IPS-18c (cell line): ENCODE measurements at regions not wholly inside any gene's neighbourhood (a gene's known extent, or its start where the extent isn't known, plus 50 kb on each side); places are given as distances from the start of the nearest gene placed in this dataset.

Experiments
- H3K4me3 ChIP-seq: 2 replicates; pipeline ENCODE4 v1.7.0; 2013; ENCODE audit warnings: low read depth, mild to moderate bottlenecking, low read length, moderate library complexity; ENCODE audit not compliant: insufficient read depth
- H3K9me3 ChIP-seq: one replicate; pipeline ENCODE4 v1.6.1; 2013; ENCODE audit warnings: mild to moderate bottlenecking, low read length, moderate library complexity; ENCODE audit not compliant: control insufficient read depth, insufficient read depth

- H3K4me3 ChIP-seq, result peak overlapping the region; percentile 2; the same call in 1 of the 2 replicates
Observed at GRCh38 chr10:77713521-77714280, 76.1 kb upstream of the KCNMA1 start.

DNA sequence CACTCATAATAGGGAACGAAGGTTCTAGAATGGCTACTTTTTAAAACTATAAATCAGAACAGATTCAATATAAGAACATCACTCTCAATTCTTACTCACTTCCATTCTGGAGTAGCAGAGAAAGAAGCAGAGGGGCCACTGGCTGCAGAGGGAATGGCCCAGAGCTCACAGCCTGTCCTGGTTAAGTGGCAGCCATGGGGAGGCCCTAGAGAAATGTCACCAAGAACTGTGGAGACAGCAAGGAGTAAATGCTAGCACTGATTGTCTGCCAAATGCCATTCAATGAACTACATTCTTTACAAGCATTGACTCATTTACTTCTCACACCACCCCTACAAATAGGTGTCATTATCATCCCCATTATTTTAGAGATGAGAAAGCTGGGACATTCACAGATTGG, 74.6 kb upstream of the KCNMA1 start:
- Histone ChIP-seq H3K9me3 (peaks cover 3% of the 10 kb centered on the region), H3K4me3 (no peak overlapping the region)

More at GRCh38 chr10:77713521-77714280, 76.1 kb upstream of the KCNMA1 start:
- H3K9me3 ChIP-seq, result peaks cover 3% of the 10 kb centered on the region

GRCh38 chr10:77711683-77712049, 74.1 kb upstream of the KCNMA1 start:
- peaks cover 3% of the 10 kb centered on the region for H3K9me3 ChIP-seq
- no peak overlapping the region; the same call in 1 of the 2 replicates for H3K4me3 ChIP-seq

- H3K9me3 ChIP-seq, result peaks cover 3% of the 10 kb centered on the region
- H3K4me3 ChIP-seq, result peak overlapping the region; percentile 45; the same call in 1 of the 2 replicates
Observed at GRCh38 chr10:77710759-77711682, 73.4 kb upstream of the KCNMA1 start.

GRCh38 chr10:77710081-77710551, 72.5 kb upstream of the KCNMA1 start:
- Histone ChIP-seq H3K4me3 (no peak overlapping the region), H3K9me3 (peaks cover 3% of the 10 kb centered on the region)

DNA sequence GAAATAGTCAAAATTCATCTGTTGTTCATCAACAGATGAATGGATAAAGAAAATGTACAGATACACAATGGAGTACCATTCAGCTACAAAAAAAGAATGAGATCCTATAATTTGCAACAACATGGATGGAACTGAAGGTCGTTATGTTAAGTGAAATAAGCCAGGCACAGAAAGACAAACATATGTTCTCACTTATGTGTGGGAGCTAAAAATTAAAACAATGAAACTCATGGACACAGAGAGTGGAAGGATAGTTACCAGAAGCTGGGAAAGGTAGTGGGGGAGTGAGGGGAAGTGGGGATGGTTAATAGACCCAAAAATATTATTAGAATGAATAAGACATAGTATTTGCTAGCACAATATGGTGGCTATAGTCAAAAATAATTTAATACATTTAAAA, 70.0 kb upstream of the KCNMA1 start:
- H3K4me3 ChIP-seq, result no peak overlapping the region
- peaks cover 6% of the 10 kb centered on the region for H3K9me3 ChIP-seq

DNA sequence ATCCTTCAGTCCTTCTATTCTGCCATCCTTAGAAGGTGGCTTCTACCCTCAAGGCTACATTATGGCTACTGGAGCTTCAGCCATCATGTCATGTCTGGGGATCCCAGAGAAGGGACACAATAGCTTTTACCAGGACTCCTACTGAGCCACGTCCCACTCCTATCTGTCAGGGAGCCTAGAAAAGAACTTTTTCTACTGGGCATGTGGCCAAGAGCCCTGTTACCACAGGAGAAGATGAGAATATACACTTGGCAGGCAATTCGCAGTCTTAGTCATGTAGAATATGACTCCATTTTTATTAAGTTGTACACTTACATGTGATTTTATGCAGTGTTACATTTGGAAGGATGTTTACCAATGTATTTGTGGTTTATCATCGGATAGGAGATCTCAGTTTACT, 64.6 kb upstream of the KCNMA1 start:
- peaks cover 2% of the 10 kb centered on the region for H3K9me3 ChIP-seq
- no peak overlapping the region for H3K4me3 ChIP-seq

GRCh38 chr10:77700086-77700485, 62.5 kb upstream of the KCNMA1 start:
- Histone ChIP-seq H3K9me3 (peaks cover 2% of the 10 kb centered on the region), H3K4me3 (no peak overlapping the region)

GRCh38 chr10:77699080-77699645, 61.6 kb upstream of the KCNMA1 start:
- no peak overlapping the region for H3K4me3 ChIP-seq
- peaks cover 2% of the 10 kb centered on the region for H3K9me3 ChIP-seq

DNA sequence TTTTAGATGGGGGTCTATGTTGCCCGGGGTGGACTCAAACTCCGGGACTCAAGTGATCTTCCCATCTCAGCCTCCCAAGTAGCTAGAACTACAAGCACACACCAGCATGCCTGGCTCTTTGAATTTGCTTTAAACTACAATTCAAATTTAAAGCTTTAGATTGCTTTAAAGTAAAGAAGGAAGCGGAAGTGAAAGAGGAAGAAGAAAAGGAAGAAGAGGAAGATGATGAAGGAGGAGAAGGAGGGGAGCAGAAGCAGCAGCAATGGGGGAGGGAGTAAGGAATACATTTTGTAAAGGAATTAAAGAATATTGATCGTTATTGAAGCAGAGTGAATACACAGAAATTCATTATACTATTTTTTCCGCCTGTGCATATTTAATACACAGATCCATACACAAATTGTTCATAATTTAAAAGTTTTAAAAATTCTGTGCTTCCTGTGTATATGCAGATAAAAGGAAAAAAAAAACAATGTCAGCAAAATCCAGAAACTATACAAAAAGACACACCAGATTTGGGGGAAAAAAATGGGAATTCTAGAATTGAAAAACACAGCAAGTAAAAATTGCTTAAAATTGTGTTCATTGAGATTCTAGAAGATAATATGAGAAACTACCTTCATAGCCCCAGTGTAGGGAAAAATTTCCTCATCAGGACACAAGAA, 60.8 kb upstream of the KCNMA1 start:
- Histone ChIP-seq H3K9me3 (no peaks in the 10 kb centered on the region), H3K4me3 (no peak overlapping the region)

DNA sequence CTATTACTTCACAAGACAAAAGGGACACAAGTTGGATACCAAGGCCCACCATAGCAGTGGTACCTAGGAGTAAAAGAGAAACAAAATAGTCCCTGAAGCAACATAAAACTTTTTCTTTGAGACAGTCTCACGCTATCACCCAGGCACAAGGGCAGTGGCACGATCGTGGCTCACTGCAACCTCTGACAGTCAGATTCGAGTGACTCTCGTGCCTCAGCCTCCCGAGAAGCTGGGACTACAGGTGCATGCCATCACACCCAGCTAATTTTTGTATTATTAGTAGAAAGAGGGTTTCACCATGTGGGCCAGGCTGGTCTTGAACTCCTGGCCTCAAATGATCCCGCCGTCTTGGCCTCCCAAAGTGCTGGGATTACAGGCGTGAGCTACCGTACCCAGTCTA, 59.0 kb upstream of the KCNMA1 start:
- Histone ChIP-seq H3K4me3 (no peak overlapping the region), H3K9me3 (no peaks in the 10 kb centered on the region)

DNA sequence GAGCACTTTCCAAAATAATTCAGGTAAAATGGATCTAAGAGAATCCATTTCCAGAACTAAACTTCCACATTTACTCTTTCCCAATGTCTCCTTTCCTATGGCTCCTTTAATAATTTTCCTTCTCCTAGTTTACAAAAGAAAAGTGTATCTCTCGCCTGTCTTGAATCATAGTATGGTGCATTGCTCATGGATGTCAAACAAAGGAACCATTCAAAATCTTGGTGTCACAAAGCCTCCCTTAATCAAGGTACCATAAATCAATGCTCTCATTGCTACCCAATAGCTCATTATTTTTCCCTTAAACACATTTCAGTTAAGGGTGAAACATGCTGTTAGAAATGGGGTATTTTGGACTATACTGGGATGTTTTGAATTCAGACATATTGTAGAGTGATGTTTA, 57.6 kb upstream of the KCNMA1 start:
- no peak overlapping the region for H3K4me3 ChIP-seq

DNA sequence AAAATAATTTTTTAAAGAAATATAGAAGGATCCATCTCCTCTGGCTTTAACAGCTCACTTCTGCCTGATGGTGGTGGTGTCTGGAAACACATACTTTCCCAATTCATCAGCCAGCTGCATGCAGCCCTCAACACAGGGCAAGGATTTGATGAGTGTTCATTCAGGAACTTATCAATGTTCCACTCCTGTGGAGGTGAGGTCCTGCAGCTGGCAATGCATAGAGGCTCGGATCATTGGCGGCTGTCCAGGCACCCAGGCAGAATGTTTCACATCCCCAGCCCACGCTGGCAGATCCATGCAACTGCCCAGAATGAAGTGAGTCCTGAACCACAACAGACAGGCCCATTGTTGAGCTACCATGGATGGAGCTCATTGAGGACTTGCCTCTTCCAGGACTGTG, 55.2 kb upstream of the KCNMA1 start:
- no peak overlapping the region for H3K4me3 ChIP-seq
- no peaks in the 10 kb centered on the region for H3K9me3 ChIP-seq

More for the DNA sequence above, 57.6 kb upstream of the KCNMA1 start:
- no peaks in the 10 kb centered on the region for H3K9me3 ChIP-seq

DNA sequence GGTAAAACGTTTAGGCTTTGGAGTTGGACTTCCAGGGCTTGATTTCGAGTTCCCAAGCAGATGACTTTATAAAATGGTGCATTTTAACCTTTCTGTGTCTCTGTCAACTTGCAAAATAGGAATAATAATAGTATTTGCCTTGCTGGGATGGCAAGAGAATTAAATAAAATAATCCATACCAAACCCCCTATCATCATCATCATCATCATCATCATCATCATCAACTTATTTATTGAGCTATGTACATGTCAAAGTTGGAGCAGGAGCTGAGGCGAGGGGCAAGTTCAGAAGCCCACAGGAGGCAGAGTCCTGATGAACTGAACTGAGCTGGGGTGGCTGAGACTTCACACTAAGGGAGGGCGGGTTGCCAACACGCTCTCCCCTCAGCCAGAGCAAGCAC, 51.7 kb upstream of the KCNMA1 start:
- no peaks in the 10 kb centered on the region for H3K9me3 ChIP-seq
- H3K4me3 ChIP-seq, result no peak overlapping the region

DNA sequence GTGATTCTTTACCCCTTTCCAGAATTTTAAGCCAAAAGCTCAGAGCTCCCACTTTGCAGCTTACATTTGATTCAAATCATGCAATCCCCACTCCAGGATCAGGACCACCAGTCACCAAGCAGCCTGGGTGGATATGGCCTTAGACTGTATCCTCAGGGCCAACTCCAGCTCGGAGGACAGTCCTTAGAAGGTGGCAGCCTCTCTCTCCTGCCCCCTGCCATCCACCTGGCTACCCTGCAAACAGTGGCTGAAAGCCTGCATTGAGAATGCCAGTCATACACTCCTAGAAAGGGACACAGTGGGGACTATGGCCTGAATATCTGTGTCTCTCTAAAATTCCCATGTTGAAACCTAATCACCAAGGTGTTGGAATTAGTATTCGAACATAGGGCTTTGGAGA, 50.0 kb upstream of the KCNMA1 start:
- Histone ChIP-seq H3K9me3 (no peaks in the 10 kb centered on the region), H3K4me3 (no peak overlapping the region)
